ENCODE measurements at regions not wholly inside any gene's neighbourhood (a gene's known extent, or its start where the extent isn't known, plus 50 kb on each side); places are given as distances from the start of the nearest gene placed in this dataset.

DNA sequence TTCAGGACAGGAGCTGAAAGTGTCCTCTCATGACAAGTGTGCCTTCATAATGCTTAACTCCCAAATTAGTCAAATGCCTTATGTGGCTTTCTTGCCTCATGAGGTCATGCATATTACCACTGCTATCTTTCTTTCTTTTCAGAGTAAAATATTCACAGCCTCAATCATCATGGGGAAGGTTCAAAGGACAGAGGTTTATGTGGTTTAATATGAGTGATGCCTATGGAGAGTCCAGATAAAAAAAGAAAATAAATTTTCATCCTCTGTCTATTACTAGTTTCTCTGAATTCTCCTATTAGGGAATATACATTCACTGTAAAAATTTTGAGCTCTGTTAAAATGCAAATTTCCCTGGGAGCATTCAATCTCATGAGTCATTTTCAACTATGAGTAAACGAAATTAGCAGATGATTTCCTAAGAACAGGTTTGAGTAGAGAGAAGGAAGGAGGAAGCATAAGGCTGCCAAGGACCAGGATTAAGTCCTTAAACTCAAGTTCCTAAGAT, 396.9 kb upstream of the ADGRB3 start:
- Histone ChIP-seq H3K27me3 (replicated peaks; ENCODE audit: insufficient read depth, low read length) (no peaks in the 10 kb centered on the region), H3K4me2 (ENCODE audit: low read depth, low read length) (no peak overlapping the region), H3F3A (ENCODE audit: insufficient read depth, low read length) (no peaks in the 10 kb centered on the region), H3K79me2 (ENCODE audit: low read length) (no peaks in the 10 kb centered on the region), H4K20me1 (ENCODE audit: insufficient read depth, low read length) (no peaks in the 10 kb centered on the region), H2AFZ (ENCODE audit: low read length) (no peak overlapping the region), H3K9me2 (replicated peaks; ENCODE audit: insufficient read depth, low read length) (no peaks in the 10 kb centered on the region), H3K36me3 (replicated peaks; ENCODE audit: insufficient read depth, low read length) (no peaks in the 10 kb centered on the region), H3K9me3 (replicated peaks; ENCODE audit: insufficient read depth, low read length) (no peaks in the 10 kb centered on the region), H3K9ac (ENCODE audit: low read length) (no peak overlapping the region), H3K27ac (ENCODE audit: low read length) (no peak overlapping the region), H3K4me3 (ENCODE audit: low read length) (no peak overlapping the region), H3K4me1 (ENCODE audit: low read length) (no peaks in the 10 kb centered on the region)
- TF ChIP-seq, protein P1, sequence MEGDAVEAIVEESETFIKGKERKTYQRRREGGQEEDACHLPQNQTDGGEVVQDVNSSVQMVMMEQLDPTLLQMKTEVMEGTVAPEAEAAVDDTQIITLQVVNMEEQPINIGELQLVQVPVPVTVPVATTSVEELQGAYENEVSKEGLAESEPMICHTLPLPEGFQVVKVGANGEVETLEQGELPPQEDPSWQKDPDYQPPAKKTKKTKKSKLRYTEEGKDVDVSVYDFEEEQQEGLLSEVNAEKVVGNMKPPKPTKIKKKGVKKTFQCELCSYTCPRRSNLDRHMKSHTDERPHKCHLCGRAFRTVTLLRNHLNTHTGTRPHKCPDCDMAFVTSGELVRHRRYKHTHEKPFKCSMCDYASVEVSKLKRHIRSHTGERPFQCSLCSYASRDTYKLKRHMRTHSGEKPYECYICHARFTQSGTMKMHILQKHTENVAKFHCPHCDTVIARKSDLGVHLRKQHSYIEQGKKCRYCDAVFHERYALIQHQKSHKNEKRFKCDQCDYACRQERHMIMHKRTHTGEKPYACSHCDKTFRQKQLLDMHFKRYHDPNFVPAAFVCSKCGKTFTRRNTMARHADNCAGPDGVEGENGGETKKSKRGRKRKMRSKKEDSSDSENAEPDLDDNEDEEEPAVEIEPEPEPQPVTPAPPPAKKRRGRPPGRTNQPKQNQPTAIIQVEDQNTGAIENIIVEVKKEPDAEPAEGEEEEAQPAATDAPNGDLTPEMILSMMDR (IDR thresholded peaks at IDR 0.05; ENCODE audit: low read length), result no peak
- TF ChIP-seq EZH2phosphoT487 (IDR thresholded peaks at IDR 0.05; ENCODE audit: low read length), result no peak
- no peak for DNase-seq

DNA sequence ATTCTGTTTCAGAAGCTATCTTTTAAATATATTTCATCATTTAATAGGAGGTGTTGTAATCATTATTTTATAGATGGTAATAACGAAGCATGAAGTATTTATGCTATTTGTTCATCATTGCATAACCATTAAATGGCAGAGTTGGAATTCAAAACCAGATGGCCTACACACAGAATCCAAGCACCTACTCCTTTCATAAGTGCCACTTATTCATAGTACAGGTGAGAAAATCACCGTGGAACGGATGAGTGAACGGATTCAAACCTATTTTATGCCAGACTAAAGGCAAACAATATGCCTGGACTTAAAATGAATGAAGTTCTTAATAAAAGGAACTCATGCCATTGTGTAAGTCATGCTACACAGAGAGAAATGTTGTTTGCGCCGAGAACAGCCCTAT, 397.9 kb upstream of the ADGRB3 start:
- H3K79me2 ChIP-seq (ENCODE audit: low read length), result no peaks in the 10 kb centered on the region
- no peaks in the 10 kb centered on the region for H3K9me3 ChIP-seq (replicated peaks; ENCODE audit: insufficient read depth, low read length)
- no peaks in the 10 kb centered on the region for H3K27me3 ChIP-seq (replicated peaks; ENCODE audit: insufficient read depth, low read length)
- H3K9ac ChIP-seq (ENCODE audit: low read length), result no peak overlapping the region
- no peaks in the 10 kb centered on the region for H3K9me2 ChIP-seq (replicated peaks; ENCODE audit: insufficient read depth, low read length)
- H3K4me3 ChIP-seq (ENCODE audit: low read length), result no peak overlapping the region
- no peak for TF ChIP-seq EZH2 (optimal IDR thresholded peaks at IDR 0.05; ENCODE audit: low read depth, low read length)
- TF ChIP-seq, protein P1 (IDR thresholded peaks at IDR 0.05; ENCODE audit: low read length), result no peak
- no peak for TF ChIP-seq EZH2phosphoT487 (IDR thresholded peaks at IDR 0.05; ENCODE audit: low read length)
- no peak overlapping the region for H3K27ac ChIP-seq (ENCODE audit: low read length)
- DNase-seq, result no peak
- H3F3A ChIP-seq (ENCODE audit: insufficient read depth, low read length), result no peaks in the 10 kb centered on the region
- H3K4me1 ChIP-seq (ENCODE audit: low read length), result no peaks in the 10 kb centered on the region
- no peak overlapping the region for H3K4me2 ChIP-seq (ENCODE audit: low read depth, low read length)
- H3K36me3 ChIP-seq (replicated peaks; ENCODE audit: insufficient read depth, low read length), result no peaks in the 10 kb centered on the region
- no peaks in the 10 kb centered on the region for H4K20me1 ChIP-seq (ENCODE audit: insufficient read depth, low read length)
- H2AFZ ChIP-seq (ENCODE audit: low read length), result no peak overlapping the region

DNA sequence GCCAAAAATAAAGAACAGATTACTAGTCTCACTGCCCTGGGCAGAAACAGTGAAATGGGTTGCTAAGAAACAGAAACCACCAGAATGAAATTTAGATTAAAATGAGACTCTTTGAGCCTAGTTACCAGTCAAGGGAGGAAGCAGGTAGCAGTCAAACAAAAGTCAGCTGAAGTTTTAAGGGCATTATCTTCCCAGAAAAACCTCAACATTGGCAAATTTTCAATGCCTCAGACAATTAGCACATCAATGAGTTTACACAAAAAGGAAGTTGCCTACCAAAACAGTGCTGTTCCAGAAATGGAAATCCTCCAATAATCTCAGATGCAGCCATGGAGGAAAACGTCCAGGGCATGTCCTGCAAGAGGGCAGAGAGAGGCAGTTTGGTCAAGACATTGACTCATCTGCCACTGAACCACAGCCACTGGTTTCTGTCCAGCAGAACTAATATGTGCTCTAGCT, 399.7 kb upstream of the ADGRB3 start:
- Histone ChIP-seq H3K4me3 (ENCODE audit: low read length) (no peak overlapping the region), H3K9me3 (replicated peaks; ENCODE audit: insufficient read depth, low read length) (no peaks in the 10 kb centered on the region), H3K9me2 (replicated peaks; ENCODE audit: insufficient read depth, low read length) (no peaks in the 10 kb centered on the region), H3K36me3 (replicated peaks; ENCODE audit: insufficient read depth, low read length) (no peaks in the 10 kb centered on the region), H4K20me1 (ENCODE audit: insufficient read depth, low read length) (no peaks in the 10 kb centered on the region), H3K9ac (ENCODE audit: low read length) (no peak overlapping the region), H2AFZ (ENCODE audit: low read length) (no peak overlapping the region), H3F3A (ENCODE audit: insufficient read depth, low read length) (no peaks in the 10 kb centered on the region), H3K4me2 (ENCODE audit: low read depth, low read length) (no peak overlapping the region), H3K27ac (ENCODE audit: low read length) (no peak overlapping the region), H3K4me1 (ENCODE audit: low read length) (no peaks in the 10 kb centered on the region), H3K27me3 (replicated peaks; ENCODE audit: insufficient read depth, low read length) (no peaks in the 10 kb centered on the region), H3K79me2 (ENCODE audit: low read length) (no peaks in the 10 kb centered on the region)
- TF ChIP-seq EZH2 (optimal IDR thresholded peaks at IDR 0.05; ENCODE audit: low read depth, low read length), result no peak
- no peak for TF ChIP-seq EZH2phosphoT487 (IDR thresholded peaks at IDR 0.05; ENCODE audit: low read length)
- TF ChIP-seq, protein P1 (IDR thresholded peaks at IDR 0.05; ENCODE audit: low read length), result no peak
- DNase-seq, result no peak
